Natural killer cell (primary cell): ENCODE measurements at regions not wholly inside any gene's neighbourhood (a gene's known extent, or its start where the extent isn't known, plus 50 kb on each side); places are given as distances from the start of the nearest gene placed in this dataset.

Experiments
- ATAC-seq, 3 donors: fragments of 150-1000 bp in 2 of 3; fragments of 200-7000 bp in 1 of 3; cut with Tn5 transposase; 1 replicate in 1 of 3; 2 replicates in 2 of 3; pipeline ENCODE4 v1.10.0; 2021; ENCODE audit warnings: mild to moderate bottlenecking in 2 of 3, moderate library complexity in 2 of 3
- DNase-seq, 2 donors: peaks; one replicate each; pipeline versions ENCODE4 v3.0.0 to v3.0.0-alpha.2; 2013 to 2021; ENCODE audit warnings: mixed read lengths in 1 of 2
- H3K27ac ChIP-seq: one replicate; pipeline ENCODE4 v1.5.1; 2013; ENCODE audit warnings: mild to moderate bottlenecking, low read length
- H3K27me3 ChIP-seq: one replicate; pipeline ENCODE4 v1.6.1; 2013; ENCODE audit warnings: low read length; ENCODE audit not compliant: control insufficient read depth, insufficient read depth
- H3K36me3 ChIP-seq: one replicate; pipeline ENCODE4 v1.6.1; 2013; ENCODE audit warnings: low read length; ENCODE audit not compliant: control insufficient read depth, insufficient read depth
- H3K4me1 ChIP-seq: one replicate; pipeline ENCODE4 v1.6.1; 2013; ENCODE audit warnings: low read length; ENCODE audit not compliant: control insufficient read depth, insufficient read depth
- H3K4me3 ChIP-seq: one replicate; pipeline ENCODE4 v1.5.1; 2013; ENCODE audit warnings: low read length
- H3K9me3 ChIP-seq: one replicate; pipeline ENCODE4 v1.6.1; 2013; ENCODE audit warnings: low read length; ENCODE audit not compliant: control insufficient read depth, insufficient read depth
- H3K27ac Mint-ChIP-seq, 2 donors: one replicate each; pipeline ENCODE4 v1.8.0; 2022; ENCODE audit warnings: mild to moderate bottlenecking in 2 of 2, mixed read lengths in 2 of 2, moderate library complexity in 1 of 2
- H3K27me3 Mint-ChIP-seq, 2 donors: one replicate each; pipeline ENCODE4 v1.8.0; 2022; ENCODE audit warnings: low read depth in 2 of 2, mixed read lengths in 2 of 2
- H3K36me3 Mint-ChIP-seq: one replicate; pipeline ENCODE4 v1.8.0; 2022; ENCODE audit warnings: mixed read lengths
- H3K4me1 Mint-ChIP-seq, 2 donors: one replicate each; pipeline ENCODE4 v1.8.0; 2022; ENCODE audit warnings: mixed read lengths in 2 of 2
- H3K4me3 Mint-ChIP-seq: one replicate; pipeline ENCODE4 v1.8.0; 2022; ENCODE audit warnings: mild to moderate bottlenecking, moderate library complexity, mixed read lengths
- H3K9me3 Mint-ChIP-seq, 2 donors: one replicate each; pipeline ENCODE4 v1.8.0; 2022; ENCODE audit warnings: mixed read lengths in 2 of 2
- CTCF ChIP-seq: fragments of 200-600 bp; IDR thresholded peaks from one replicate; pipeline ENCODE4 v1.8.0; 2022; ENCODE audit warnings: antibody characterized with exemption
- WGBS: methylation state at CpG from one replicate; pipeline ENCODE4 v1.1.7; 2013; ENCODE audit warnings: missing lambda C conversion rate; ENCODE audit not compliant: insufficient coverage; 5-methylcytosine and 5-hydroxymethylcytosine counted together
- intact Hi-C: fragments of 100-400 bp; cut with micrococcal nuclease; formaldehyde crosslinking; loops from one replicate; pipeline ENCODE4 v1.14.2; 2022

GRCh38 chr10:6320320-6321010, 117.7 kb downstream of the PFKFB3 start:
- ATAC-seq (no peak), DNase-seq (no peak)
- intact Hi-C loops: no loop called here
- Mint-ChIP-seq H3K4me1 (no peaks in the 10 kb centered on the region), H3K36me3 (no peaks in the 10 kb centered on the region), H3K27me3 (peaks cover 8% of the 10 kb centered on the region in 2 donors), H3K27ac (no peak overlapping the region), H3K4me3 (no peak overlapping the region), H3K9me3 (no peaks in the 10 kb centered on the region)
- Histone ChIP-seq H3K27me3 (no peaks in the 10 kb centered on the region), H3K36me3 (no peaks in the 10 kb centered on the region), H3K4me3 (no peak overlapping the region), H3K9me3 (no peaks in the 10 kb centered on the region), H3K4me1 (peaks cover 3% of the 10 kb centered on the region), H3K27ac (no peak overlapping the region)
- 64% methylated on average over 6 of the region's 6 CpGs for WGBS
- TF ChIP-seq CTCF: no peak

GRCh38 chr10:6321880-6322279, 119.1 kb downstream of the PFKFB3 start:
- H3K27me3 Mint-ChIP-seq: peaks cover 0 to 3% of the 10 kb centered on the region in 2 donors

GRCh38 chr10:6322805-6323204, 120.1 kb downstream of the PFKFB3 start:
- Histone ChIP-seq H3K9me3 (no peaks in the 10 kb centered on the region), H3K27me3 (no peaks in the 10 kb centered on the region), H3K4me3 (no peak overlapping the region), H3K27ac (no peak overlapping the region), H3K36me3 (no peaks in the 10 kb centered on the region), H3K4me1 (peaks cover 3% of the 10 kb centered on the region)
- Mint-ChIP-seq H3K9me3 (no peaks in the 10 kb centered on the region), H3K36me3 (no peaks in the 10 kb centered on the region), H3K27ac (no peak overlapping the region), H3K4me3 (no peak overlapping the region), H3K27me3 (no peaks in the 10 kb centered on the region), H3K4me1 (no peaks in the 10 kb centered on the region)
- intact Hi-C loops: no loop called here
- DNase-seq (no peak), ATAC-seq (no peak)
- WGBS: 93% methylated on average over 2 of the region's 3 CpGs
- TF ChIP-seq CTCF: no peak

More at GRCh38 chr10:6321880-6322279, 119.1 kb downstream of the PFKFB3 start:
- no peak overlapping the region for H3K4me3 ChIP-seq
- no peaks in the 10 kb centered on the region for H3K36me3 ChIP-seq
- DNase-seq (no peak), ATAC-seq (no peak)
- no peaks in the 10 kb centered on the region for H3K27me3 ChIP-seq
- no peak overlapping the region for H3K27ac ChIP-seq
- WGBS: 93% methylated on average over 9 of the region's 9 CpGs
- Mint-ChIP-seq H3K27ac (no peak overlapping the region), H3K36me3 (no peaks in the 10 kb centered on the region), H3K4me1 (no peaks in the 10 kb centered on the region), H3K4me3 (no peak overlapping the region), H3K9me3 (no peaks in the 10 kb centered on the region)
- no peak for TF ChIP-seq CTCF
- H3K4me1 ChIP-seq: peaks cover 3% of the 10 kb centered on the region
- no peaks in the 10 kb centered on the region for H3K9me3 ChIP-seq
- intact Hi-C loops: no loop called here
